HepG2 (cell line): ENCODE measurements at regions not wholly inside any gene's neighbourhood (a gene's known extent, or its start where the extent isn't known, plus 50 kb on each side); places are given as distances from the start of the nearest gene placed in this dataset.

Source experiments
- ATAC-seq: fragments of 200-7000 bp; cut with Tn5 transposase; 3 replicates; pipeline ENCODE4 v1.9.1; 2020; ENCODE audit warnings: mild to moderate bottlenecking, moderate library complexity
- BruUV-seq: library from RNA; stranded (reverse); fragments of 400-500 nt; replicated peaks from 2 replicates; lab custom pipeline; 2021; lab: Mats Ljungman, UMichigan
- CTCF ChIA-PET: fragments of 300-600 bp; formaldehyde crosslinking; extraction: SDS; loops from one replicate; lab custom pipeline; 2021; ENCODE audit warnings: low total read pairs, inconsistent platforms, low intra/inter-chr PET ratio; lab: Yijun Ruan, JAX
- POLR2A ChIA-PET: fragments of 350-600 bp; sonication (Branson Sonifier 250); formaldehyde crosslinking; loops from one replicate; lab custom pipeline; 2020; ENCODE audit warnings: antibody characterized with exemption, inconsistent platforms; lab: Yijun Ruan, JAX
- DNase-seq: peaks from one replicate; pipeline ENCODE4 v3.0.0-alpha.2; 2015; ENCODE audit warnings: low spot score
- FAIRE-seq: peaks from 3 replicates; lab custom pipeline; 2011; peaks lifted over from hg19 to GRCh38; lab: Jason Lieb, UNC
- H2AFZ ChIP-seq: one replicate; pipeline ENCODE4 v1.6.1; 2011; ENCODE audit warnings: low read length, inconsistent platforms
- H3K27ac ChIP-seq: fragments of 300-600 bp; 3 replicates; pipeline ENCODE4 v1.8.0; 2011; ENCODE audit warnings: mixed run types, mild to moderate bottlenecking, mixed read lengths, low read length, inconsistent platforms; ENCODE audit not compliant: insufficient read depth; ENCODE audit errors: extremely low read length
- H3K27me3 ChIP-seq, 2 experiments: fragments of 200-600 bp in 1 of 2; 2 replicates in 1 of 2; 3 replicates in 1 of 2; pipeline versions ENCODE4 v1.6.0 to v1.8.0; 2011; ENCODE audit warnings: low read length in 2 of 2, mild to moderate bottlenecking in 2 of 2, moderate library complexity in 2 of 2, inconsistent platforms in 1 of 2; ENCODE audit not compliant: insufficient read depth in 2 of 2, control insufficient read depth in 1 of 2
- H3K36me3 ChIP-seq, 2 experiments: fragments of 200-600 bp in 1 of 2; replicated peaks in 1 of 2; 2 replicates in 1 of 2; 3 replicates in 1 of 2; pipeline versions ENCODE4 v1.5.1 to v1.8.0; 2011; ENCODE audit warnings: low read length in 2 of 2, inconsistent platforms in 1 of 2; ENCODE audit not compliant: insufficient read depth in 2 of 2, control insufficient read depth in 1 of 2
- H3K4me1 ChIP-seq: 2 replicates; pipeline ENCODE4 v1.5.1; 2012; ENCODE audit warnings: low read length, inconsistent platforms; ENCODE audit not compliant: insufficient read depth
- H3K4me2 ChIP-seq: 2 replicates; pipeline ENCODE4 v1.6.0; 2011; ENCODE audit warnings: low read depth, low read length, inconsistent platforms
- H3K4me3 ChIP-seq, 3 experiments: fragments of 200-600 bp in 1 of 3; sonication (generic), shearing (Covaris generic) in 1 of 3; replicated peaks in 1 of 3; 2 replicates each; pipeline ENCODE4 v1.5.1; 2011 to 2016; ENCODE audit warnings: low read length in 3 of 3, inconsistent platforms in 2 of 3, low read depth in 2 of 3, mild to moderate bottlenecking in 2 of 3, control low read depth in 1 of 3, mixed read lengths in 1 of 3; ENCODE audit not compliant: insufficient read depth in 1 of 3
- H3K79me2 ChIP-seq: one replicate; pipeline ENCODE4 v1.6.1; 2011; ENCODE audit warnings: low read length, inconsistent platforms; ENCODE audit not compliant: insufficient read depth
- H3K9ac ChIP-seq: 2 replicates; pipeline ENCODE4 v1.6.0; 2011; ENCODE audit warnings: mild to moderate bottlenecking, low read depth, low read length, inconsistent platforms; ENCODE audit not compliant: insufficient read depth
- H3K9me3 ChIP-seq: 2 replicates; pipeline ENCODE4 v1.5.1; 2012; ENCODE audit warnings: mild to moderate bottlenecking, low read length
- H4K20me1 ChIP-seq: 2 replicates; pipeline ENCODE4 v1.6.0; 2011; ENCODE audit warnings: inconsistent platforms, mild to moderate bottlenecking, low read length, moderate library complexity; ENCODE audit not compliant: insufficient read depth
- MAFF ChIP-seq: IDR thresholded peaks from 2 replicates; pipeline ENCODE4 v1.6.1; 2011; ENCODE audit warnings: low read depth, low read length, improper control_type of control experiment
- MAFK ChIP-seq, 2 experiments: IDR thresholded peaks in 1 of 2; conservative IDR thresholded peaks in 1 of 2; 2 replicates each; pipeline ENCODE4 v1.6.1; 2011; ENCODE audit warnings: improper control_type of control experiment in 2 of 2, low read length in 2 of 2
- ZNF234 ChIP-seq: sonication (generic); formaldehyde crosslinking; conservative IDR thresholded peaks from 2 replicates; pipeline ENCODE4 v1.5.1; 2020; ENCODE audit warnings: mild to moderate bottlenecking, missing genetic modification reagents
- ZNF34 ChIP-seq: sonication (generic); formaldehyde crosslinking; IDR thresholded peaks from 2 replicates; pipeline ENCODE4 v1.4.0; 2020; ENCODE audit warnings: mild to moderate bottlenecking, missing genetic modification reagents, borderline replicate concordance
- WGBS: methylation state at CpG from one replicate; pipeline ENCODE4 v1.1.6; 2017; ENCODE audit warnings: low lambda C conversion rate; 5-methylcytosine and 5-hydroxymethylcytosine counted together
- in situ Hi-C: cut with HindIII; loops from 2 replicates; pipeline ENCODE4 v1.10.0; 2017; ENCODE audit warnings: low pct_unique_long_range_greater_than_20kb; ENCODE audit not compliant: extremely low pct_ligation_motif_present
- intact Hi-C: fragments of 100-400 bp; cut with micrococcal nuclease; formaldehyde crosslinking; loops from one replicate; pipeline ENCODE4 v1.10.0; 2022; ENCODE audit not compliant: unreplicated experiment
- TF ChIP-seq, protein P1 (sequence below), 2 experiments: IDR thresholded peaks; 2 replicates each; pipeline ENCODE4 v1.6.1; 2011 to 2012; ENCODE audit warnings: low read length in 2 of 2, borderline replicate concordance in 1 of 2, low read depth in 1 of 2, mild to moderate bottlenecking in 1 of 2, moderate library complexity in 1 of 2

DNA sequence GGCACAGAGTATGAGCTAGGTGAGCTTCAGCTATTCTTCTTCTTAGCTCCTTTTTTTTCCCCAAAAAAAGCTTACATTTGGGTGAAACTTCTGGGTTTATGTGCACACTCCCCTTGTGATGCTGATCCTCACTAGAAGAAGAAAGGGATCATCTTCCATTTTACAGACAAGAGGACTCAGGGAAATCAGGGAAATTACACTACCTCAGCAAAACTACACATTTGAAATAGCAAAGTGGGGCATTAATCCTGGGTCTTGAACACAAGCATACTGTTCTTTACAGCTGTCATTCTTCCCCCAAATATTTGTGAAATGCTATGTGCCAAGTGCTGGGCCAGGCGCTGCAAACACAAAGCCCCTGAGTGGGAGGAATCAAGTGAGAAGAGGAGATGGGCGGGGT, 68.6 kb upstream of the NFIL3 start:
- TF ChIP-seq ZNF34 (CRISPR knock-in tag) (no peak), MAFF (peak; percentile 67), MAFK (conservative IDR thresholded peaks at IDR 0.05 in 1 of 2, IDR thresholded peaks at IDR 0.05 in 1 of 2; ENCODE audit: low read length in 2 of 2) (peak; percentile 64 to 68; a peak in 3 of 4 replicates)
- FAIRE-seq, result no peak
- Histone ChIP-seq H3K36me3 (no peaks in the 10 kb centered on the region), H3K9me3 (no peaks in the 10 kb centered on the region), H3K79me2 (no peaks in the 10 kb centered on the region), H3K4me3 (no peak overlapping the region), H3K27ac (no peak overlapping the region), H3K9ac (no peak overlapping the region), H2AFZ (no peak overlapping the region), H3K4me1 (no peaks in the 10 kb centered on the region), H3K4me2 (no peak overlapping the region), H3K27me3 (peaks cover 5 to 35% of the 10 kb centered on the region in 2 experiments; a peak in 3 of 5 replicates), H4K20me1 (no peaks in the 10 kb centered on the region)
- CTCF ChIA-PET, result no interaction called here
- BruUV-seq, result no TSS peak
- intact Hi-C loops (no loop called here), in situ Hi-C loops (no loop called here)
- 3% methylated on average over 2 of the region's 2 CpGs for WGBS
- POLR2A ChIA-PET, result no interaction called here
- no peak for DNase-seq
- no peak for ATAC-seq

DNA sequence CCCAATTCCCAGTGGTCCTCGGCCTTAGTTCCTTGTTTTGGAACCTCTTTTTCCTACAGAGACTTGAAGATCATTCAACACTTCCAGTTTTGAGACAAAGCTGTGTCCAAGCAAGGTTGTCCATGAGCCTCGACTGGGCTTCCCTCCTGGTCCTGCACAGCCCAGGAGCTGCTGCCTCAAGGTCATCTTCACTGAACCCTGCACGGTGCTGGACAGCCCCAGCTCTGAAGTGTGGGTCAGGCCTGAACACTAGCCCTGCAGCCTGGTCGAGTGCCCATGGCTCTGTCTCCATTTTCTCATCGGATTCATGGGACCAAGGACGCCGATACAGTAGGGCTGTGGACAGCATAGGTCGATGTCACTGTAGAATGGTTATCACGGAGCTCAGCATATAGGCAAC, 68.0 kb upstream of the NFIL3 start:
- no peak for DNase-seq
- WGBS, result 18% methylated on average over 7 of the region's 9 CpGs
- H2AFZ ChIP-seq, result no peak overlapping the region
- no peak overlapping the region for H3K9ac ChIP-seq
- no TSS peak for BruUV-seq
- H3K9me3 ChIP-seq, result no peaks in the 10 kb centered on the region
- ATAC-seq, result peak; percentile 60; the same call in 2 of the 3 replicates
- no peaks in the 10 kb centered on the region for H3K4me1 ChIP-seq
- H4K20me1 ChIP-seq, result no peaks in the 10 kb centered on the region
- ChIA-PET CTCF (no interaction called here), POLR2A (no interaction called here)
- H3K27me3 ChIP-seq, result peaks cover 4 to 38% of the 10 kb centered on the region in 2 experiments; a peak in 3 of 5 replicates
- in situ Hi-C loops (no loop called here), intact Hi-C loops (no loop called here)
- no peaks in the 10 kb centered on the region for H3K79me2 ChIP-seq
- no peak for FAIRE-seq
- TF ChIP-seq ZNF234 (CRISPR knock-in tag), result no peak
- TF ChIP-seq, protein P1, sequence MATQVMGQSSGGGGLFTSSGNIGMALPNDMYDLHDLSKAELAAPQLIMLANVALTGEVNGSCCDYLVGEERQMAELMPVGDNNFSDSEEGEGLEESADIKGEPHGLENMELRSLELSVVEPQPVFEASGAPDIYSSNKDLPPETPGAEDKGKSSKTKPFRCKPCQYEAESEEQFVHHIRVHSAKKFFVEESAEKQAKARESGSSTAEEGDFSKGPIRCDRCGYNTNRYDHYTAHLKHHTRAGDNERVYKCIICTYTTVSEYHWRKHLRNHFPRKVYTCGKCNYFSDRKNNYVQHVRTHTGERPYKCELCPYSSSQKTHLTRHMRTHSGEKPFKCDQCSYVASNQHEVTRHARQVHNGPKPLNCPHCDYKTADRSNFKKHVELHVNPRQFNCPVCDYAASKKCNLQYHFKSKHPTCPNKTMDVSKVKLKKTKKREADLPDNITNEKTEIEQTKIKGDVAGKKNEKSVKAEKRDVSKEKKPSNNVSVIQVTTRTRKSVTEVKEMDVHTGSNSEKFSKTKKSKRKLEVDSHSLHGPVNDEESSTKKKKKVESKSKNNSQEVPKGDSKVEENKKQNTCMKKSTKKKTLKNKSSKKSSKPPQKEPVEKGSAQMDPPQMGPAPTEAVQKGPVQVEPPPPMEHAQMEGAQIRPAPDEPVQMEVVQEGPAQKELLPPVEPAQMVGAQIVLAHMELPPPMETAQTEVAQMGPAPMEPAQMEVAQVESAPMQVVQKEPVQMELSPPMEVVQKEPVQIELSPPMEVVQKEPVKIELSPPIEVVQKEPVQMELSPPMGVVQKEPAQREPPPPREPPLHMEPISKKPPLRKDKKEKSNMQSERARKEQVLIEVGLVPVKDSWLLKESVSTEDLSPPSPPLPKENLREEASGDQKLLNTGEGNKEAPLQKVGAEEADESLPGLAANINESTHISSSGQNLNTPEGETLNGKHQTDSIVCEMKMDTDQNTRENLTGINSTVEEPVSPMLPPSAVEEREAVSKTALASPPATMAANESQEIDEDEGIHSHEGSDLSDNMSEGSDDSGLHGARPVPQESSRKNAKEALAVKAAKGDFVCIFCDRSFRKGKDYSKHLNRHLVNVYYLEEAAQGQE (IDR thresholded peaks at IDR 0.05; ENCODE audit: borderline replicate concordance in 1 of 2, low read depth in 1 of 2, low read length in 2 of 2), result 0 out of 4 replicates have a peak, but pooled peaks of 1 of the 2 experiments have one; percentile 31
- no peak overlapping the region for H3K4me3 ChIP-seq
- no peak overlapping the region for H3K4me2 ChIP-seq
- no peaks in the 10 kb centered on the region for H3K36me3 ChIP-seq
- no peak overlapping the region for H3K27ac ChIP-seq
